ENCODE measurements at regions not wholly inside any gene's neighbourhood (a gene's known extent, or its start where the extent isn't known, plus 50 kb on each side); places are given as distances from the start of the nearest gene placed in this dataset.
"Not testable (repeated sequence)": the region's sequence is repeated elsewhere in the genome, so short reads cannot be mapped to it uniquely, and the experiment has no call there.

DNA sequence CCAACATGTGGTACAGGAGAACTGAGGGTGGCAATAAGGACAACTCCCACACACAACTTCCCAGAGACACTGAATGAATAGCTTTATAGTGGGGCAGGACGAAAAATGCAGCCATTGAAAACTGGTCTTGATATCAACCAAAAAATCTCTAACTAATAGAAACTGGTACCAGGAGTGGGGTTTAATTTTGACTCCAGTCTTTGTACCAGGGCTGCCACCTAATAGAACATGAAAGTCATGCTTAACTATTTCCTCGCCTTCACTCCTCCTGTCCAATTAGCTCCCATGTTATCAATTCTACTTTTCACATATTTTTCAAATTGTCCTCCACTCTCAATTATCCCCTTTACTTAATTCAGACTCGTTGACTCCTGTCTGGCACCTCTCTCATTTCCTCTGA is 192.0 kb upstream of the ERCC4 start:
- DNase-seq (ENCODE audit: low read depth): no peak

GRCh38 chr16:13733561-13733960 is 186.4 kb upstream of the ERCC4 start:
- no peak for DNase-seq (ENCODE audit: low read depth)

GRCh38 chr16:13739621-13740373 is 180.2 kb upstream of the ERCC4 start:
- DNase-seq (ENCODE audit: low read depth): not testable (repeated sequence)

DNA sequence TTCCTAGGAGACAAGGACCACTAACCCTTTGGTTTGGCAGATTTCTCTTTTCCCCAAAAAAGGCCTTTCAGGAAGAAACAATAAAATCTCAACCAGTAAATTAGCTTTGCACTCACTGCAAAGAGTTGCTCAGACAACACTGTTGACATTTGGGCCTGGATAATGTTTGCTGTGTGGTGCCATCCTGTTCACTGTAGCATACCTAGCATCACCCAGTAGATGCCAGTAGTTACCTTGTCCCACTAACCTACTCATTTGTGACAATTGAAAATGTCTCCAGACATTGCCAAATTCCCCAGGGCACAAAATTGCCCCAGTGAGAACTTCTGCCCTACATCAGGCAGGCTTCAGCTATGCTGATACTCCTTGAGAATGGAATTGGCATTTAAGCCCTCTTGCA is 177.0 kb upstream of the ERCC4 start:
- no peak for DNase-seq (ENCODE audit: low read depth)

DNA sequence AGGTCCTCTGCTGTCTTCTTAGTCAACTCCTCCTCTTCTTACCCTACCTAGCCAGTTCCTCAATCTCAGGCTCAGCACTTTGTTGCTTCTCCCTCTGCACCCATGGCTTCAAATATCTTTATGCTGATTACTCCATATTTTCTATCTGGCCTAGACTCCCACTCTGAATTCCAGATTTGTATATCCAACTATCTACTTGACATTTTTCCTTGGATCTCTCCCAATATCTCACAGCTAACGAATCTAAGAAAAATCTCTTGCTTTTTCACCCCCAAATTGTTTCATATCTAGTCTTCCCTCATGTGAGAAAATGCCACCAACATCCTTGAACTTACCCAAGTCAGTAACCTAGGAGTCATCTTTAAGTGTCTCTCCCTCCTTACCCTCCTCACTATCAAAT is 176.4 kb upstream of the ERCC4 start:
- no peak for DNase-seq (ENCODE audit: low read depth)

- DNase-seq (ENCODE audit: low read depth): no peak
Observed at GRCh38 chr16:13756411-13757140, 163.4 kb upstream of the ERCC4 start.

DNA sequence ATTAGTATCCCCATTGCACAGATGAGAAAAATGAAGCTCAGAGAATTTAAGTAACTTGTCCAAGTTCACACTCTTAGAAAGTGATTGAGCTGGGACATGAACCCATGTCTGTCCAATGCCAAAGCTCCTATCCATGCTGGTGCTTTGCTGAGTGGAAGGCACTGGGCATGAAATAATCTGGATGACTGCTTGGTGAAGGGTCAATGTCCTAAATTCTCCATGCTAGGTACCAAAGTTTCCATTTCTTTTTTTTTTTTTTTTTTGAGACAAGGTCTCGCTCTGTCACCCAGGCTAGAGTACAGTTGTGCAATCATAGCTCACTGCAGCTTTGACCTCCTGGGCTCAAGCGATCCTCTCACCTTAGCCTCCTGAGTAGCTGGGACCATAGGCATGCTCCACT is 153.6 kb upstream of the ERCC4 start:
- DNase-seq (ENCODE audit: low read depth): no peak

GRCh38 chr16:13767215-13767614 is 152.7 kb upstream of the ERCC4 start:
- no peak for DNase-seq (ENCODE audit: low read depth)

DNA sequence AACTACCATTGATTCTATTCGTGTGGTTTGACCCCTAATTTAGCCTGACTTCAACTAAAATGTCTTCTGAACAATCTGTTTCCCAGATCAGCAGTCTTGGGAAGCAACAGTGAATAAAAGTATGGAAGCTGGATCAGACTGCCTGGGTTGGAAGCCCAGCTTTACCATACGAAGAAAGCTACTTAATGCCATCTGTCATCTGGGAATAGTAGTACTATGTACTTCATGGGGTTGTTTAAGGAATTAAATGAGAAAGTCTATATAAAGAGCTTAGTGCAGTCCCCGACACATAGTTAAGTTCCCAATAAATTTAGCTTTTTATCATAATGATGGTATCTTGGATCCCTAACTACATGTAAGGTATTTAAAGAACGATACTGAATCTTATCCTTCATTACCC is 151.5 kb upstream of the ERCC4 start:
- no peak for DNase-seq (ENCODE audit: low read depth)

DNA sequence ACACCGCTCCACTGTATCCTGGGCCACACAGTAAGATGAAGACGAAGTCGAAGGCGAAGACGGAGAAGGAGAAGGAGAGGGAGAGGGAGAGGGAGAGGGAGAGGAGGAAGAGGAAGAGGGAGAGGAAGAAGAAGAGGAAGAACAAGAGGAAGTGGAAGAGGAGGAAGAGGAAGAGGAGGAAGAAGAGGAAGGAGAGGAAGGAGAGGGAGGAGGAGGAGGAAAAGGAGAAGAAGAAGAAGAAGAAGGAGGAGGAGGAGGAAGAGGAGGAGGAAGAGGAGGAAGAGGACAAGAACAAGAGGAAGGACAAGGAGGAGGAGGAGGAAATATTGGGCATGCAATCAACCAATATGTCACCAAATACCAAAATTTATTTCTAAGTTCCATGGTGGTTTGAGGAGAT is 149.5 kb upstream of the ERCC4 start:
- DNase-seq (ENCODE audit: low read depth): no peak

DNA sequence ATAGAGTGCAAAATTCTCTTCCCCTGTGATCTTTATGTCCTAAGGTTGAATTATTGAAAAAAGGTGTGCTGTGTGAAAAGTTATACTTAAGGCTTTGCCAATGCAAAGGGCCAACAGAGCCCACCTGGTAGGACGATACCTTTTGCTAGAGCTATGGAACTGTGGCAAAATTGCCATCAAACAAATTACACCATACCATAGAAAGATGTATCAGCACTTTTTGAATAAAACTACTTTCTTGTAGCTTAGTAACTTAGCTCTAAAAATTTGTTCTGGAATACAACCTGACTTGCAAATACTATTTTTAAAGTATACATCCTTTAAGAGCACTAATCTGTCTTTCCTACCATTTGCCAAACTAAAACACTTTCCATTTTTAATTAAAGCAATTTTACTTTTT is 147.2 kb upstream of the ERCC4 start:
- no peak for DNase-seq (ENCODE audit: low read depth)

DNA sequence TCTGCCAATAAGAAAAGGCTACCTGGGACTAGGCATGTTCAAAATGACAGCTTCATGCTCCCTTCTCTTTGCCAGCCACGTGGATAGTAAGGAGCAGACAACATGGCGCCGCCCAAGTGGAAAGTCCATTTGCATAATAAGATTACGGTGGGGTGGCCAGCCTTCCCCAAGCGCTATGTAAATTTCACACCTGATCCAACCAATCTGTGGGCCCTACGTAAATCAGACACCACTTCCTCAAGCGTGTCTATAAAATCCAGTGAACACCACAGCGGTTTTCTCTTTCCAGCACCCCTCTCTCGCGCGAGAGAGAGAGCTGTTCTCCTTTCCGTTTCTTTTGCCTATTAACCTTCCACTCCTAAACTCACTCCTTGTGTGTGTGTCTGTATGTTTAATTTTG is 140.3 kb upstream of the ERCC4 start:
- DNase-seq (ENCODE audit: low read depth): no peak

DNA sequence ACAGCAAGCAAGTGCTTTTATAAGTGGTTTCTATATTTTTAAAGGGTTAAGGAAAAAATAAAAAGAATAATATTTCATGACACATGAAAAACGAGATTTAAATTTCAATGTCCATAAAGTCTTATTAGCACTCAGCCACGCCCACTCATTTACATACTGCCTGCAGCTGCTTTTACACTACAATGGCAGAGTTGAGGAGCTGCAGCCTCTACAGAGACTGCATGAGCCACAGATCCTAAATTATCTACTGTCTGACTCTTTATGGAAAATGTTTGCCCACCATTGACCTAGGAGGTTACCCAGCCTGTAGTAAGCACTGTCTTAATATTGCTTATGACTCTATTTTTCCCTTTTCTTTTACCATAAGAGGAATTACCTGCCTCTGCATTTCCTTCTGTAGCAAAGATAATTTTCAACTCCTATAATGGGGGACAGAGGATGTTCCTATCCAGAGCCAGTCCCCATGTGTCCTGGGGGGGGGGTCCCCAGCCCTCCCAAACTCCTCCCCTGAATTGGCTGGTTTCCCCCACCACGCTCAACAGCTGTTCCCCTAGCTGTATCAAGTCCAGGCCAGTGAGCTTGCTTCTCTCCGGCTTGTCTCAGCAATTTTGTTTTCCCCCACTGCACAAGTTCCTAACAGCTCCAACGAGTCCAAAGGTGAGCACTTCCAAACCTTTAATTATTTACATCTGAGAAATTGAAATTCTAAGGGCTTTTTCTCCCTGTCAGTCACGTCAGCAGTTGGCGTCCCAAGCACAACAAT is 139.4 kb upstream of the ERCC4 start:
- no peak for DNase-seq (ENCODE audit: low read depth)

DNA sequence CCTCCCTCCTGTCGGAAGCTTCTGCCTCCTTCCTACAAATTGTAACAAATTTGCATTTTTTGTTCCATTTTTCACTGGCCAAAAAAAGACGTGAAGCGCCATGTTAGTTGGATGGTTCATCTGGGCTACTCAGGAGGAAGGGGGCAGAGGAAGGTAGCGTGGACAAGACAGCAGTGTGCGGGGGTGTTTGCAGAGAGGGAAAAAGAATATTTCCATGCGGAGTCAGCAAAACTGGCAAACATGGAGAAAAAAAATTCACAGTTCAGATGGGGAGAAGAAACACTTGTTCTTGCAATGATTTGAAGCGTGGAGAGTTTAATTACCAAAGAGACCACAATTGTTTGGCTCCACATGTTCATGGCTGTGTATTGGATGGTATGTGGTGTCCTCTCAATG is 138.8 kb upstream of the ERCC4 start:
- DNase-seq (ENCODE audit: low read depth): no peak

- no peak for DNase-seq (ENCODE audit: low read depth)
Observed at GRCh38 chr16:13781575-13782338, 138.2 kb upstream of the ERCC4 start.

- no peak for DNase-seq (ENCODE audit: low read depth)
Observed at GRCh38 chr16:13791095-13791494, 128.9 kb upstream of the ERCC4 start.

- no peak for DNase-seq (ENCODE audit: low read depth)
Observed at GRCh38 chr16:13793841-13794409, 126.0 kb upstream of the ERCC4 start.

DNA sequence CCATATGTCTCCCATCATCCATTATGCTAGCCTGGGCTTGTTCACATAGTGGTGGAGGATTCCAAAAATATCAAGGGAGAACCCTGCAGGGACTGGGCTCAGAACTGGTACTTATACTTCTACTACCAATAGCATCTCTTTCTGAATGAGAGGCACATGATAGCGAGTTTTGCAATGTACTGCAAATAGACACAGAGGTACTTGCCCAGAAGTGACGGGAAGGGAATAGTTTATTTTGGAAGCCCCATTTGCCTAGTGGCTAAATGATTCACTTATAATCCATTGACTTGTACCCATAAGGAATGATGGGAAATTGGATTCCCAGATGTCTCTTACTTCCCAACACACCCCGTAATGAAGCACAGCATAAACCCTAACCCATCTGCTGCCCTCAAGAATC is 124.8 kb upstream of the ERCC4 start:
- no peak for DNase-seq (ENCODE audit: low read depth)

DNA sequence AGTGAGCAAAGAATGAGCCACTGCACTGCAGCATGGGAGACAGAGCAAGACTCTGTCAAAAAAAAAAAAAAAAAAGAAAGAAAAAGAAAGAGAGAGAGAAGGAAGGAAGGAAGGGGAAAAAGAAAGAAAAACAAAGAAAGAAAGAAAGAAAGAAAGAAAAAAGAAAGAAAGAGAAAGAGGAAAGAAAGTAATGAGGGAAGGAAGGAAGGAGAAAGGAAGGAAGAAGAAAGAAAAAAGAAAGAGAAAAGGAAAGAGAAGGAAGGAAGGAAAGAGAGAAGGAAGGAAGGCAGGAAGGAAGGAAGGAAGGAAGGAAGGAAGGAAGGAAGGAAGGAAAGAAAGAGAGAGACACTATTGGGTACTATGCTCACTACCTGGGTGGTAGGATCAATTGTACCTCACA is 122.2 kb upstream of the ERCC4 start:
- DNase-seq (ENCODE audit: low read depth): no peak

- no peak for DNase-seq (ENCODE audit: low read depth)
Observed at GRCh38 chr16:13798211-13798610, 121.7 kb upstream of the ERCC4 start.

DNA sequence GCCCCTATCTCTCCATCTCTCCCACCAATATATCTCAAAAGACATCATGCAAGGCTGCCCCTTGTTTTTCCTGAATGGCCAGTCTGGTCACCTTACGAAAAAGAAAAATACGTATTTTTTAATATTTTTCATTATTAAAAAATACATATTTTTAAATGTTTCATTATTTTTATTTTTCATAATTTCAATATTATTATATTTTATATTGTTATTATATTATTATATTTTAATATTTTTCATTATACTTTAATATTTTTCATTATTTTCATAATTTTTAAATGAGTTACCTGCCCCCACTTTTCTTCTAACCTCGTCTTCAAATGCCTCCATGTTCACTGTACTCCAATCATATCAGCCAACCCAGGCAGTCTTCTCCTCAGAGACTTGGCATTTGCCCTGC is 116.0 kb upstream of the ERCC4 start:
- no peak for DNase-seq (ENCODE audit: low read depth)

DNA sequence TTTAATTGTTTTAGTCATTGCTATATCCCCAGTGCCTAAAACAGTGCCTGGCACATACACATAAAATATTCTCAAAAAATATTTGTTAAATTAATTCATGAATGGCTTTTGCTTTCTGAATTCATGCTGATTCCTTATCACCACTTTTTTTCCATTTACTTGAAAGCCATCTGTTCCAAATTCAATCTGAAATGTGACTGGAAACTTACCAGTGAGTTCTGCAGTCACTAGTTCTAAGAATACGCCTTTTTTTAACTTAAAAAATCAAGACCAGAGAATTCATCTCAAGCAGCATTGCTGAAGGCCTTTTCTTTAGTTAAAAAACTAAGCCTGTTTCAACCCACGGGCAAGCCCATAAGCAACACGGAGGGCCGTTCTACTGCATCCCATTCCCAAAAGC is 114.0 kb upstream of the ERCC4 start:
- no peak for DNase-seq (ENCODE audit: low read depth)

Data from CMK (cell line).